Endothelial cell of umbilical vein (primary cell): ENCODE measurements at regions not wholly inside any gene's neighbourhood (a gene's known extent, or its start where the extent isn't known, plus 50 kb on each side); places are given as distances from the start of the nearest gene placed in this dataset.

Experiments
- BruUV-seq: library from RNA; stranded (reverse); fragments of 400-500 nt; replicated peaks from 2 replicates; lab custom pipeline; 2021; lab: Mats Ljungman, UMichigan
- CTCF ChIA-PET: fragments of 300-600, 350-600 bp; sonication (Branson Sonifier 250); formaldehyde crosslinking; loops from one replicate; lab custom pipeline; 2021; ENCODE audit warnings: antibody characterized with exemption, inconsistent platforms; lab: Charles Lee
- POLR2A ChIA-PET: fragments of 300-600, 350-600 bp; sonication (Branson Sonifier 250); formaldehyde crosslinking; loops from one replicate; lab custom pipeline; 2021; ENCODE audit warnings: antibody characterized with exemption, inconsistent platforms; lab: Charles Lee
- DNase-seq: peaks from one replicate; pipeline ENCODE4 v3.0.0-alpha.2; 2011; ENCODE audit warnings: low read depth, low spot score
- FAIRE-seq: peaks from 2 replicates; lab custom pipeline; 2011; peaks lifted over from hg19 to GRCh38; lab: Jason Lieb, UNC
- H2AFZ ChIP-seq: 2 replicates; pipeline ENCODE4 v1.6.0; 2012; ENCODE audit warnings: low read depth, low read length, control low read depth, inconsistent platforms
- H3K27ac ChIP-seq: 2 replicates; pipeline ENCODE4 v1.5.1; 2011; ENCODE audit warnings: low read depth, mild to moderate bottlenecking, control low read depth, low read length, moderate library complexity; ENCODE audit not compliant: insufficient read depth
- H3K27me3 ChIP-seq, 2 experiments: 2 replicates each; pipeline versions ENCODE4 v1.6.0 to v1.6.1; 2011; ENCODE audit warnings: low read length in 2 of 2, mixed read lengths in 1 of 2; ENCODE audit not compliant: control insufficient read depth in 2 of 2, insufficient read depth in 2 of 2
- H3K36me3 ChIP-seq, 2 experiments: 2 replicates in 1 of 2; 3 replicates in 1 of 2; pipeline ENCODE4 v1.5.1; 2011; ENCODE audit warnings: low read length in 2 of 2, mild to moderate bottlenecking in 1 of 2, moderate library complexity in 1 of 2; ENCODE audit not compliant: control insufficient read depth in 2 of 2, insufficient read depth in 2 of 2; ENCODE audit errors: extremely low read depth in 1 of 2
- H3K4me1 ChIP-seq: 3 replicates; pipeline ENCODE4 v1.5.1; 2011; ENCODE audit warnings: mild to moderate bottlenecking, low read length; ENCODE audit not compliant: control insufficient read depth, insufficient read depth; ENCODE audit errors: extremely low read depth
- H3K4me2 ChIP-seq: 2 replicates; pipeline ENCODE4 v1.6.1; 2011; ENCODE audit warnings: low read length, control low read depth, mixed read lengths; ENCODE audit not compliant: insufficient read depth
- H3K4me3 ChIP-seq, 3 experiments: fragments of 200-600 bp in 1 of 3; sonication (generic), shearing (Covaris generic) in 1 of 3; replicated peaks in 1 of 3; 2 replicates each; pipeline ENCODE4 v1.5.1; 2011 to 2016; ENCODE audit warnings: control low read depth in 3 of 3, low read length in 3 of 3, mild to moderate bottlenecking in 2 of 3, inconsistent platforms in 1 of 3, low read depth in 1 of 3, moderate library complexity in 1 of 3; ENCODE audit not compliant: insufficient read depth in 1 of 3
- H3K79me2 ChIP-seq: 2 replicates; pipeline ENCODE4 v1.6.0; 2012; ENCODE audit warnings: low read length, inconsistent platforms; ENCODE audit not compliant: control insufficient read depth, insufficient read depth
- H3K9ac ChIP-seq: replicated peaks from 2 replicates; pipeline ENCODE3; 2011; ENCODE audit warnings: low read length, control low read depth; ENCODE audit not compliant: insufficient read depth; ENCODE audit errors: extremely low read depth
- H3K9me1 ChIP-seq: replicated peaks from 3 replicates; pipeline ENCODE4 v1.6.0; 2011; ENCODE audit warnings: mild to moderate bottlenecking, low read length; ENCODE audit not compliant: control insufficient read depth, insufficient read depth; ENCODE audit errors: extremely low read depth
- H3K9me3 ChIP-seq: replicated peaks from 2 replicates; pipeline ENCODE4 v1.5.1; 2012; ENCODE audit warnings: low read length, inconsistent platforms; ENCODE audit not compliant: control insufficient read depth, insufficient read depth
- H4K20me1 ChIP-seq: replicated peaks from 2 replicates; pipeline ENCODE3; 2011; ENCODE audit warnings: mild to moderate bottlenecking, low read length; ENCODE audit not compliant: control insufficient read depth, insufficient read depth; ENCODE audit errors: extremely low read depth
- CTCF ChIP-seq, 2 donors: IDR thresholded peaks; 1 replicate in 1 of 2; 2 replicates in 1 of 2; pipeline ENCODE4 v1.5.1; 2011; ENCODE audit warnings: low read length in 2 of 2, mild to moderate bottlenecking in 2 of 2, moderate library complexity in 2 of 2, control low read depth in 1 of 2, inconsistent platforms in 1 of 2, low read depth in 1 of 2; ENCODE audit not compliant: insufficient read depth in 1 of 2; ENCODE audit errors: extremely low read depth in 1 of 2
- EZH2 ChIP-seq: IDR thresholded peaks from 2 replicates; pipeline ENCODE4 v1.6.1; 2012; ENCODE audit warnings: borderline replicate concordance, low read depth, mild to moderate bottlenecking, moderate library complexity, low read length, inconsistent platforms; ENCODE audit not compliant: severe bottlenecking
- FOS ChIP-seq: IDR thresholded peaks from 2 replicates; pipeline ENCODE4 v1.6.1; 2011; ENCODE audit warnings: mild to moderate bottlenecking, low read length, moderate library complexity, borderline replicate concordance; ENCODE audit not compliant: insufficient read depth
- GATA2 ChIP-seq: IDR thresholded peaks from 2 replicates; pipeline ENCODE4 v1.7.0; 2011; ENCODE audit warnings: low read depth, mild to moderate bottlenecking, moderate library complexity, mixed read lengths, low read length; ENCODE audit not compliant: insufficient read length, insufficient read depth
- JUN ChIP-seq: IDR thresholded peaks from 2 replicates; pipeline ENCODE4 v1.6.1; 2011; ENCODE audit warnings: borderline replicate concordance, low read depth; ENCODE audit not compliant: insufficient read length, insufficient read depth
- MAX ChIP-seq: IDR thresholded peaks from 2 replicates; pipeline ENCODE4 v1.6.1; 2011; ENCODE audit not compliant: insufficient read depth, insufficient read length
- MYC ChIP-seq: IDR thresholded peaks from one replicate; pipeline ENCODE4 v1.6.1; 2011; ENCODE audit warnings: mild to moderate bottlenecking, low read depth, low read length
- POLR2A ChIP-seq: IDR thresholded peaks from 2 replicates; pipeline ENCODE4 v1.6.1; 2012; ENCODE audit warnings: low read depth, mild to moderate bottlenecking, control low read depth, low read length
- POLR2AphosphoS5 ChIP-seq: IDR thresholded peaks from 2 replicates; pipeline ENCODE4 v1.6.1; 2012; ENCODE audit warnings: low read depth, mild to moderate bottlenecking, control low read depth, low read length, moderate library complexity; ENCODE audit not compliant: insufficient read depth
- dilution Hi-C: fragments of 300-500 bp; cut with MboI; formaldehyde crosslinking; loops from one replicate; pipeline ENCODE4 v1.15.0; 2019; ENCODE audit warnings: low sequenced_read_pairs; ENCODE audit not compliant: extremely low pct_ligation_motif_present
- intact Hi-C: fragments of 100-400 bp; cut with micrococcal nuclease; formaldehyde crosslinking; loops from one replicate; pipeline ENCODE4 v1.10.0; 2022

GRCh38 chr4:10260777-10261176 is 144.2 kb upstream of the WDR1 start:
- dilution Hi-C loops (no loop called here), intact Hi-C loops (no loop called here)
- Histone ChIP-seq H3K27ac (no peak overlapping the region), H3K4me1 (no peaks in the 10 kb centered on the region), H3K4me2 (no peak overlapping the region), H3K79me2 (no peaks in the 10 kb centered on the region), H3K9me1 (no peaks in the 10 kb centered on the region), H4K20me1 (no peaks in the 10 kb centered on the region), H3K9me3 (no peaks in the 10 kb centered on the region), H3K9ac (no peak overlapping the region), H3K36me3 (no peaks in the 10 kb centered on the region), H3K27me3 (no peaks in the 10 kb centered on the region), H2AFZ (no peak overlapping the region), H3K4me3 (no peak overlapping the region)
- DNase-seq = no peak
- ChIA-PET CTCF (no interaction called here), POLR2A (no interaction called here)
- no peak for FAIRE-seq
- TF ChIP-seq EZH2 = no peak
- no peak for TF ChIP-seq GATA2
- no peak for TF ChIP-seq FOS
- TF ChIP-seq JUN = no peak
- TF ChIP-seq MYC = no peak
- no peak for TF ChIP-seq POLR2A
- TF ChIP-seq POLR2AphosphoS5 = no peak
- TF ChIP-seq CTCF (IDR thresholded peaks at IDR 0.05; ENCODE audit: extremely low read depth in 1 of 2, insufficient read depth in 1 of 2, low read depth in 1 of 2, low read length in 2 of 2) = no peak
- TF ChIP-seq MAX = no peak
- no TSS peak for BruUV-seq
